ENCODE measurements at regions not wholly inside any gene's neighbourhood (a gene's known extent, or its start where the extent isn't known, plus 50 kb on each side); places are given as distances from the start of the nearest gene placed in this dataset.
"Not testable (repeated sequence)": the region's sequence is repeated elsewhere in the genome, so short reads cannot be mapped to it uniquely, and the experiment has no call there.

DNA sequence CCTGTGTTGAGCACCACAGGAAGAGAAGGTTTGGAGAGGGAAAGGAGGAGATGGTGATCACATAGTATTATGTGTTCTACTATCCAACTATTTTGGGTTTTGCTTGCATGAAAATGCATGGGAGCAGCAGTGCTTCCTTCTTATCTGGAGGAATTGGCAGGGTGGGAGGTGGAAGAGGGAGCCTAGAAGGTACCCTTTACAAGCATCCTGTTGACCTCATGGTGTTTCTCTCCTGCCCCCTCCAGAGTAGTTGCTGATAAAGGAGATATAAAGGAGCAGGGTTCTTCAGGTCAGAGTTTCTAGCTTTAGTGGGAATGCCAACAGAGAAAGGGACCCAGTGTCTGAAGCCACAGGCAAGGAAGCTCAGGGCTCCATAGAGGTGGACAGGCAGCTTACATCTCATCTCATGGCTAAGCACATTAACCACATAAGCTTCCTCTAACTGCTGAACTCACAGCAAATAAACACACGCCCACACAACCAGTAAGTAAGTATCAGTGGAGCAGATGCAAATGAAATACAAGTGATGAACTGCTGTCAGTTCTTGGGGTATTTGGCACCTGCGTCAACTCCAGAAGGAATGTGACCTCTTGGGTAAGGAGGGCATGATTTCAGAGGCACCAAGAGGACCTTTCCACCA is 174.2 kb upstream of the SLC38A2 start:
- peak; percentile 56 for DNase-seq

- not testable (repeated sequence) for DNase-seq
Measured at GRCh38 chr12:46543378-46543795, 170.8 kb upstream of the SLC38A2 start.

GRCh38 chr12:46538976-46539375 is 166.4 kb upstream of the SLC38A2 start:
- DNase-seq = no peak

- DNase-seq = no peak
Measured at GRCh38 chr12:46537387-46537955, 164.9 kb upstream of the SLC38A2 start.

- not testable (repeated sequence) for DNase-seq
Measured at GRCh38 chr12:46536316-46536715, 163.7 kb upstream of the SLC38A2 start.

DNA sequence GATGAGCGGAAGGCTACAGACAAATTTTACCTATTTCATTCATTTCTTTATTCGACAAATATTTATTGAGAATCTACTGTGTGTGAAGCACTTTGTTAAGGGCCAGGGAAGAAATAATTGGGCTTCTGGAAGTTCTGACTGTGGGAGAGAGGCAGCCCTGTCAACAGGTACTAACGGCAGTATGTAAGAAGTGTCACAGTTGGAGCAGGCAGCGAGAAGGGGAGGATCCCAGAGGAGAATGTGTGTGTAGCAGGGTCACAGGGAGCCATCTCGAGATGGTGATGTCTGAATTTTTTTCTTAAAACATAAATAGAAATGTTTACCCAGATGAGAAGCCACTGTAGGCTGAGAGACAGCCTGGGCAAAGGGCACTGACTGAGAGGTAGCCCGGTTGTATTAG is 163.3 kb upstream of the SLC38A2 start:
- DNase-seq = no peak

DNA sequence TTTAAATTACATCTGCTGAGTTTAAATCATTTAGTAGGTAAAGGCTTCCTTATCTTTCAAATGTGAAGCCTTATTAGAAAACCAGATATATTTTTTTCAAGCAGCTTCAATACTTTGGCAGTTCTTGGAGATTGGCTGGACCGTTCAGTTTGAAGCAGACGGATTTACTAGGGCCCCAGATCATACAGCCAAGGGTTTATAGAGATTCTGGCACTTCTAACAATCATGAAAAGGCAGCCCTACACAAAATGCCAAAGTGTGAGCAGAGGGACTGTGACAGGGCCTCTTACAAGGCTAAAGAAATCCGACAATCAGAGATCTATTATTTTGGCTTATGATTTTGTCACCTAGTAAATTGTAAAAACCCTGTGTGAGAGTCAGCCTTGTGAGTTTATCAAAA is 162.8 kb upstream of the SLC38A2 start:
- DNase-seq = no peak

DNA sequence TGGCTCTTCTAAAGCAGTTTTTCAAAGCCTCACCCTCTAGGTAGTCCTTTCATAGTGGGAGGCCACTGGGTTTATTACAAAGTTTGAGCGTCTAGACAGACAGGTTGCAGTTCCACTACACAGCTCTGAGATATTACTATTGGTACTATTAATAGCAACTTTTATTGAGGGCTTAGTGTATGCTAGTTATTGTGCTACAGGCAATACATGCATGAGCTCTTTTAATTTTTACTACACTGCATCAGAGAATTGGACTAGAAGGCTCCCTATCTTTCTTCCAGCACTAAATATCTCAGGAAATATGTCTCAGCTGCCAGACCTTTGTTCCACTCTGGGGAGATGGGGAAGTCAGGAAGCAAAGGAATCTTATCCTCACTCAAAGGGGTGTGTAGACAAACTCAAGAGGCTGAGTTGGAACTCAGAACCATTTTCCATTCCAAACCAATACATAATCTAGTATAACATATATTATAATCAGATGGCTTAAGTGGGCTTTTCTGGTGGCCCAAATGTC is 161.8 kb upstream of the SLC38A2 start:
- no peak for DNase-seq

GRCh38 chr12:46533723-46534122 is 161.2 kb upstream of the SLC38A2 start:
- DNase-seq = no peak

- no peak for DNase-seq
Measured at GRCh38 chr12:46531804-46532203, 159.2 kb upstream of the SLC38A2 start.

DNA sequence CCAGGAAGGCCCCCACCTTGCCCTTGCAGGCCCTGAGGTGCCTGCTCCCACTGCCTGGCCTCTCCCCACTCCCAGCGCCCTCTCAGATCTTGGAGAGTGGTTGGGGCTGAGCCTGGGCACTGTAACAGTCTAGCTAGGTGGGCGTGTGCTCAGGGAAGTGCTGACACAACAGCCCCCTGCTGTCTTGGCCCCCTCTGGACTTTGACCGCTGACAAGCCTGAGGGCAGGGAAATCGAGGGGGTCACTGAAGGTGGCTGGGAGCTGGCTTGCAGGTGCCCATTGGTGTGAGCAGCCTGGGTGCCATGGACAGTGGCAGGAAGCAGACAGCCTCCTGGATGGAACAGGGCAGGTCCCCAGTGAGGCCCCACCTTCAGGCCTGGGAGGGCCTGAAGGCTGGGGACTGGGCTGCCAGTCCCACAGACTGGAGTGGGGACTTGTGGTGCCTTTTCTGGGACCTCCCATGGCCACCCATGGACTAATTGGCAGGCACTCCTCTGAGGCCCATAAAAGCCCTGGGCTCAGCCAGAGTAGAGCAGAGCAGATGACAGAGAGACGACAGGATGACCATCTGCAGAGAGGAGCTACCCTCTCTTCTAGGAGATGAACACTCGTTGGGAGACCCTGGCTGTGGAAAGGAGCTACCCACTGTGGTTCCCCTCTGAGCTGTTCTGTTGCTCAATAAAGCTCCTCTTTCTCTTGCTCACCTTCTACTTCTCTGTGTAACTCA is 158.6 kb upstream of the SLC38A2 start:
- no peak for DNase-seq

GRCh38 chr12:46530373-46531056 is 157.9 kb upstream of the SLC38A2 start:
- DNase-seq = no peak

DNA sequence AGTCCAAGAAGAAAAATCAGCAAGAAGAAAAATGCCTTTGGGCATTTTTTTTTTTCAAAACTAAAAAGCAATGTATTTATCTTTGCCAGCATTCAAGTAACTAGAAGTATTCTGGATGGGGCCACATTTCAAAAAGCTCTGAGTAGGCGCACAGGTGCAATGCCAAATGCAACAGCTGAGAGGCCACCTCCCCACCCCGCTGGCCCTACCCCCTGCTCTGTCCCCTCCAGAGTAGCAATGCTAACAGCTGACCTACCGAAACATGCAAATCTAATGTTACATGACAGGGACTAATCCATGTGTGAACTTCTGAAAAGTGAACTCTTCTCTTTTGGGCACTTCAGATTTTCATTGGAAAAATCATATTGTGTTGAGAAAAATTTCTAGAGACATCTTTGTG is 153.7 kb upstream of the SLC38A2 start:
- no peak for DNase-seq

GRCh38 chr12:46524778-46525177 is 152.2 kb upstream of the SLC38A2 start:
- DNase-seq = no peak

- peak; percentile 79 for DNase-seq
Measured at GRCh38 chr12:46523863-46524770, 151.5 kb upstream of the SLC38A2 start.

DNA sequence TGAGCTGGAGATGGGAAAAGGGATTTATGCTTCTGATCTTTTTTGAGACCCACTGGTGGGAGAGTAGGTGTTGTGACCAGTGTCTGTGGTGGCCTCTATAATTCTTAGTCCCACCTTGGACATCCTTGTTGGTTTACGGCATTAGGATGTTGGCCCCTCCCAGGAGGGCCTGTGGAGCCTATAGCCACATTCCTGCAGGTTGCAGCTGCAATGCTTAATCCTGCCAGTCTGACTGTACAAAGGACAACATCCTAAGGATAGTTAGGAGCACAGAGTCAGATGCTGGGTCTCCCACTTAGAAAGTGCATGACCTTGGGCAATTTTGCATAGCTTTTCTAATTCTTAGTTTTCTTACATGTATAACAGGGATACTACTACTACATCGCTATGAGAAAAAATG is 150.9 kb upstream of the SLC38A2 start:
- no peak for DNase-seq

- DNase-seq = no peak
Measured at GRCh38 chr12:46522071-46522470, 149.5 kb upstream of the SLC38A2 start.

DNA sequence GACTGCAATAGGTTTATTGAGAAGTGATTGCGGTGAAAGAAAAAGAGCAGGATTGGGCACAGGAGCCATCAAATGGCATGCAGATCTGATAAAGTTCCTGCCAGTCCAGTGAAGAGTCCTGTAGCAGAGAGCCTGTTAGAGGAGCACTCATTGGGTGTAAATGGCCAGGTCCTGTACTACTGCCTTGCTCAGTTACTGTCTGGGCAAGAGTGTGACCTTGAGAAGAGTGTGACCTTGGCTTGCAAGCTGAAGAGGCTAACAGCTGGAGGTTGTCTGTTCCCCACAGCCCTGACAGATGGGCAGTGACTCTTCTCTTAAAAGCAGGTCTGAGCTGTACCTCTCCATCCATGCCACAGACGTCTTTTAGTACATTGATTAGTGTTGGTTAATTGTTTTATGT is 148.6 kb upstream of the SLC38A2 start:
- DNase-seq = no peak

- no peak for DNase-seq
Measured at GRCh38 chr12:46519407-46519806, 146.8 kb upstream of the SLC38A2 start.

DNA sequence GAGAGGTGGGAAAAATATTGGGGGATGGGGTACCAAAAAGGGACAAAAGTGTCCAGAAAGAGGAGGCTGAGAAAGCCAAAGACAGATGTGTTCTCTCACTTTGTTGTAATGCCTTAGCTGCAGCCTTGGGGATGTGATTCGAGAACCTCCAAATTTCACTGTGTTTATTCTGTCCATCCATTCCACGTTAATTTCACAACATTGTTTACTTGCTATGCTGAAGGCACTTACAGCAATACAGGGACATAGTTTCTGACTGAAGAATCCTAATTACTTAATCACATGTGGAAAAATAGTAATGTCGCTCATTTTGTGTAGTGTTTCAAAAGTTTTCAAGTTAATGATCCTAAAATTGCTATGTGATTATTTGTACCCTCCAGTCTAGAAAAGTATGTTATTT is 146.2 kb upstream of the SLC38A2 start:
- DNase-seq = no peak

- DNase-seq = no peak
Measured at GRCh38 chr12:46518169-46518568, 145.6 kb upstream of the SLC38A2 start.

GRCh38 chr12:46517579-46517962 is 145.0 kb upstream of the SLC38A2 start:
- DNase-seq = no peak
